OCI-LY7 (cell line): ENCODE measurements at regions not wholly inside any gene's neighbourhood (a gene's known extent, or its start where the extent isn't known, plus 50 kb on each side); places are given as distances from the start of the nearest gene placed in this dataset.

Experiments
- EZH2phosphoT487 ChIP-seq: fragments of 200-600 bp; sonication (generic); IDR thresholded peaks from 2 replicates; pipeline ENCODE4 v1.6.1; 2018; ENCODE audit warnings: low read depth, borderline replicate concordance, mild to moderate bottlenecking, mixed run types, antibody characterized with exemption, low read length, moderate library complexity, mixed read lengths
- TF ChIP-seq, protein P1 (sequence below): fragments of 200-600 bp; sonication (generic); conservative IDR thresholded peaks from 2 replicates; pipeline ENCODE4 v1.5.1; 2014; ENCODE audit warnings: mild to moderate bottlenecking, antibody characterized with exemption, low read length, moderate library complexity, mixed read lengths

DNA sequence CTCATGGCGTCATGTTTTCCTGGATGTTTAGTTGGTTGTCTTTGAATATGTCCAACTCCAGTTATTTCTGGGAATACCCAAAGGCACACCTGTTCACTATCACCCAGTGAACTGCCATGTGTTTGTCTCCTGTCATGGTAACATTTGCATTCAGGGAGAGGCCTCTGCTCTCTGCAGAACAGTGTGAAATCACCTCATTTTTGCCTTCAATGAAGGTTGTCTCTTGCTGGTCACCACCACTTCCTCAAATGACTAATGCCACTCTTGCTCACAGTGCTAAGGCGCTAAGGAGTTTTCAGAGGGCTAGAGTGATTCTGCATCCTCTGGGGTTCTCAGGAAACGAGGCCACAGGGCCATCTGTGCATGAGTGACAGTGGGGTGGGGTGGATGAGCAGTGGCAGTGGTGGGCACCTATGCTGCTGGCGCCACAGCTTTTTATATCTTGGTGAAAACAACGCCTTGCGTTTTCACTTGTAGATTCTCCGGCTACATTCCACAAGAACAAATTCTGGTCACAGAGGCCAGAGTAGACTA lies 60.0 kb upstream of the ATP5PO start:
- TF ChIP-seq, protein P1, sequence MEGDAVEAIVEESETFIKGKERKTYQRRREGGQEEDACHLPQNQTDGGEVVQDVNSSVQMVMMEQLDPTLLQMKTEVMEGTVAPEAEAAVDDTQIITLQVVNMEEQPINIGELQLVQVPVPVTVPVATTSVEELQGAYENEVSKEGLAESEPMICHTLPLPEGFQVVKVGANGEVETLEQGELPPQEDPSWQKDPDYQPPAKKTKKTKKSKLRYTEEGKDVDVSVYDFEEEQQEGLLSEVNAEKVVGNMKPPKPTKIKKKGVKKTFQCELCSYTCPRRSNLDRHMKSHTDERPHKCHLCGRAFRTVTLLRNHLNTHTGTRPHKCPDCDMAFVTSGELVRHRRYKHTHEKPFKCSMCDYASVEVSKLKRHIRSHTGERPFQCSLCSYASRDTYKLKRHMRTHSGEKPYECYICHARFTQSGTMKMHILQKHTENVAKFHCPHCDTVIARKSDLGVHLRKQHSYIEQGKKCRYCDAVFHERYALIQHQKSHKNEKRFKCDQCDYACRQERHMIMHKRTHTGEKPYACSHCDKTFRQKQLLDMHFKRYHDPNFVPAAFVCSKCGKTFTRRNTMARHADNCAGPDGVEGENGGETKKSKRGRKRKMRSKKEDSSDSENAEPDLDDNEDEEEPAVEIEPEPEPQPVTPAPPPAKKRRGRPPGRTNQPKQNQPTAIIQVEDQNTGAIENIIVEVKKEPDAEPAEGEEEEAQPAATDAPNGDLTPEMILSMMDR = no peak
- no peak for TF ChIP-seq EZH2phosphoT487
